Kidney capillary endothelial cell (primary cell): ENCODE measurements at regions not wholly inside any gene's neighbourhood (a gene's known extent, or its start where the extent isn't known, plus 50 kb on each side); places are given as distances from the start of the nearest gene placed in this dataset.

ENCODE experiments used
- DNase-seq: peaks from one replicate; pipeline ENCODE4 v3.0.0-alpha.2; 2018; ENCODE audit warnings: low spot score

- no peak for DNase-seq
Measured at GRCh38 chr2:239905884-239906654, 119.1 kb downstream of the NDUFA10 start.

- DNase-seq: no peak
Measured at GRCh38 chr2:239905306-239905705, 119.8 kb downstream of the NDUFA10 start.

GRCh38 chr2:239904496-239904895 lies 120.6 kb downstream of the NDUFA10 start:
- no peak for DNase-seq

GRCh38 chr2:239903803-239904202 lies 121.3 kb downstream of the NDUFA10 start:
- no peak for DNase-seq

GRCh38 chr2:239903210-239903609 lies 121.9 kb downstream of the NDUFA10 start:
- no peak for DNase-seq

GRCh38 chr2:239902749-239903201 lies 122.4 kb downstream of the NDUFA10 start:
- DNase-seq: no peak

- no peak for DNase-seq
Measured at GRCh38 chr2:239898292-239898925, 126.7 kb downstream of the NDUFA10 start.

- no peak for DNase-seq
Measured at GRCh38 chr2:239897596-239898235, 127.4 kb downstream of the NDUFA10 start.

GRCh38 chr2:239896075-239896474 lies 129.1 kb downstream of the NDUFA10 start:
- no peak for DNase-seq

- DNase-seq: no peak
Measured at GRCh38 chr2:239895669-239896068, 129.5 kb downstream of the NDUFA10 start.

- no peak for DNase-seq
Measured at GRCh38 chr2:239895116-239895515, 130.0 kb downstream of the NDUFA10 start.

- DNase-seq: no peak
Measured at GRCh38 chr2:239894276-239894675, 130.9 kb downstream of the NDUFA10 start.

GRCh38 chr2:239893236-239893515 lies 132.0 kb downstream of the NDUFA10 start:
- no peak for DNase-seq

GRCh38 chr2:239892441-239893235 lies 132.5 kb downstream of the NDUFA10 start:
- no peak for DNase-seq

- no peak for DNase-seq
Measured at GRCh38 chr2:239891698-239892097, 133.4 kb downstream of the NDUFA10 start.

GRCh38 chr2:239890206-239890746 lies 134.9 kb downstream of the NDUFA10 start:
- no peak for DNase-seq

- DNase-seq: no peak
Measured at GRCh38 chr2:239889641-239890121, 135.5 kb downstream of the NDUFA10 start.

- DNase-seq: no peak
Measured at GRCh38 chr2:239887604-239888003, 137.5 kb downstream of the NDUFA10 start.

GRCh38 chr2:239886781-239887180 lies 138.4 kb downstream of the NDUFA10 start:
- DNase-seq: no peak

GRCh38 chr2:239884875-239885274 lies 140.3 kb downstream of the NDUFA10 start:
- no peak for DNase-seq

GRCh38 chr2:239884051-239884405 lies 141.1 kb downstream of the NDUFA10 start:
- DNase-seq: no peak
